SK-N-MC (cell line): ENCODE measurements at regions not wholly inside any gene's neighbourhood (a gene's known extent, or its start where the extent isn't known, plus 50 kb on each side); places are given as distances from the start of the nearest gene placed in this dataset.

Experiments
- EZH2 ChIP-seq: fragments of 200-600 bp; sonication (generic); IDR thresholded peaks from one replicate; pipeline ENCODE4 v1.6.1; 2017; ENCODE audit warnings: antibody characterized with exemption
- POLR2AphosphoS5 ChIP-seq: IDR thresholded peaks from 2 replicates; pipeline ENCODE4 v1.6.1; 2012; ENCODE audit warnings: mild to moderate bottlenecking, low read depth, low read length, borderline replicate concordance

- TF ChIP-seq POLR2AphosphoS5: no peak
- no peak for TF ChIP-seq EZH2
Observed at GRCh38 chr17:77826132-77826873, 132.2 kb upstream of the TNRC6C start.
